ENCODE measurements at regions not wholly inside any gene's neighbourhood (a gene's known extent, or its start where the extent isn't known, plus 50 kb on each side); places are given as distances from the start of the nearest gene placed in this dataset.

GRCh38 chr5:123875561-123876275 lies 363.7 kb downstream of the CSNK1G3 start:
- no peak for DNase-seq (ENCODE audit: low read depth)

DNA sequence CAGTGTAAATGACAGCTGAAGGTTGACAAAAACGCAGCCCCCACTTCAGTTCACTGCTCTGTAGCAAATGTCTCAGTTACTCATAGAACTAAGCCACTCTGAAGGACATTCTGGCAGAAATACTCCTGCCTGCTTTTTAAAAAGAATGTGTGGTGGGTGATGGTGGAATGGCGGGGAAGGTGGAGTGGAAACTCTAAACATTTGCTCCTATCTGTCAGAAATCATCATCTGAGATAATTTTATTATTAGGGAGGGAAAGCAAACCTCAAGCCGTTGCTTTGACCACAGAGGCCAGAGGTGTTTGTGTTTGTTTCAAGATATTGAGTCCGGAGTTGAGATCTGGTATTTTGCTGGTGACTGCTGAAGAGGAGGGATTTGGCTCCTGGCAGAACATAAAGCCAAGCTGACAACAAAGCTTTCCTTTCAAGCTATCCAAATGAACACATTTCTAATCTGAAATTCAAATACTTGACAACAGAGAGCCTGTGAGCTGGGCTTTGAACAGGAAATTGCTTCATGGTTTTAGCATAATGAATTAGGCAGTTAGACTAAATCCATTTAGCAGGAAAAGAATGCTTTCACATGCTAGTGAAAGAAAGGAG lies 362.7 kb downstream of the CSNK1G3 start:
- no peak for DNase-seq (ENCODE audit: low read depth)

- DNase-seq (ENCODE audit: low read depth), result no peak
Observed at GRCh38 chr5:123873846-123874245, 361.9 kb downstream of the CSNK1G3 start.

DNA sequence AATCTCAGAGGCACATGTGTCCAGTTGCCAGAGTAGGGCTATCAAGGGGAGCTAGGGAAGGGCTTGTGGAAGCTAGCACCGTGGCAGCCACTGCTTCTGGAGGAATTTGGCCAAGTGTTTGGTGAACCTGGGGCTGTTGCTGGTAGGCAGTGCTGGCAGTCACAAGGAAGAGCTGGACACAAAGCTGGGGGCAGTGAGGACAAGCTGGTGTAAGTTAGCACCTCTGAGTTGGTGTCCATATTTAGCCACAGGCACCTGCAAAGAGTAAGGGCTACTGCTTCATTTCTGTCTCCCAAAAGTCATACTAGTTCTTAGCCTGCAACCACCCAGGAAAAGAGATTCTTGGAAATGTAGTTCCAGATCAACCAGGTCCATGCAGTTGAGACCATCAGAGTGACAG lies 359.4 kb downstream of the CSNK1G3 start:
- no peak for DNase-seq (ENCODE audit: low read depth)

GRCh38 chr5:123868881-123869280 lies 356.9 kb downstream of the CSNK1G3 start:
- DNase-seq (ENCODE audit: low read depth), result no peak

DNA sequence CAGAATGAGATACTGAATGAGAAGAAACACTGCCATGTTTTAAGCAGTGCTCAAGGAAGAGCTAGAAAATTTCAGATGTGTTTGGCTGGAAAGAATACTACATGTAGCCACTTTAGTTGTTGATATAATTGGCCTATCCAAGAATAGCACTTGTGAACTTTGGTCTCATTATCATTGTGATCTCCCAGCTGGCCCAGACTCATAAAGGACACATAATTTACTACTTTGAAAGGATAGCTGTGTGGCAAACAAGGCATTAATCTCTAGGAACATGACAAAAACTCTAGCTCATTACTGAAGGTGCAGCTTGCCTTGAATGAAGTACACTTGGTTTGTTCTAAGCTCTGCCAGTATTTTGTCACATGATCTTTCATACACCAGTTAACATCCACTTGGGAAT lies 356.3 kb downstream of the CSNK1G3 start:
- no peak for DNase-seq (ENCODE audit: low read depth)

- no peak for DNase-seq (ENCODE audit: low read depth)
Observed at GRCh38 chr5:123865641-123866040, 353.7 kb downstream of the CSNK1G3 start.

- no peak for DNase-seq (ENCODE audit: low read depth)
Observed at GRCh38 chr5:123864578-123864977, 352.6 kb downstream of the CSNK1G3 start.

DNA sequence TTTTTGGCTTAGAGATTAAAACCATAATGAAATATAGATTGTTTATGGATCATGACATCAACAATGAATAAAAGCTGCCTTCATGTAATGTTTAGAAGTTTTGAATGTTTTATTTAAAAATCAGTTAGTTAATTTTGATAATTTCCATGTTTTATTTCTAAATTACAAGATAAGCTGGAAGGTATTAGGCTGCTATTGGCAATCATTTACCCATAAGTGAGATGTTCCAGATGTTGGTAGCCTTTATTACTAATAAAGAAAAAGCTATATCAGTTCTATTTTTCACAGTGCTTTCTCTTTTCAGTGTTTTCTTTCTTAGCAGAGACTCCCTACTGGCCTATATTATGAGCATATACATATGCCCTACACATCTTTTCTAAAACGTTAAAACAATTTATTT lies 347.0 kb downstream of the CSNK1G3 start:
- no peak for DNase-seq (ENCODE audit: low read depth)

- DNase-seq (ENCODE audit: low read depth), result no peak
Observed at GRCh38 chr5:123856766-123857165, 344.8 kb downstream of the CSNK1G3 start.

GRCh38 chr5:123855609-123856008 lies 343.6 kb downstream of the CSNK1G3 start:
- DNase-seq (ENCODE audit: low read depth), result no peak

DNA sequence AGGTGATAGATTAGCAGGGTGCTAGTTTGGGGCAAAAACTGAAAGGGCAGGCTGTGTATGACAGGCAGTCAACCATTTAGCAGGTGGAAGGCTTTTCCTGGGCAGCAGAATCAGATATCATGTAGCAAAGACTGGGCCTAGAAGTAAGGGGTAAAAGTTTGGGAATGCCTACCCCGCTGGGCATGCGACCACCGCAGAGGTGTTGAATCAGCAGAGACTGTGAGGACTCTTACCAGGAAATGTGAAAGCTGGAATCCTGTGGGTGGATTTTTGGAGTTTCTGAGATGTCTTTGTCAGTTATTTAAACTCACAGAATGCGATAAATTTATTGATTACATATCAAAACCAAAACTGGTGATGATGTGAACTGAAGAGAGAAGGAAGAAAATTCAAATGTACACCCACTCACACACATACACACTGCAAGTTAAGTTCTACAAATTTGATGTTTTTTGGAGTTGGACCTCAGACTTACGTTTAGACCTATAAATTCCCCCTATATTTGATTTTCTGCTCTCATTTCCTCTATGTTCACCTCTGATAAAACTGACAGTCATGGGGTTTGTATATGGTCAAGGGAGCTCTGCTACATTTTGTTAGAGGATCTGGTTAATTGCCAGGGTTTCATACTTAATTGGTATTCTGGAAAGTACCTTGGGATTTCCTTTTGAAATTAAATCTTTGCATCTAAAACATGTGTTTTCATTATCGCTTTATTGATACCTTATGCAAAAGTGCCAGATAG lies 333.6 kb downstream of the CSNK1G3 start:
- no peak for DNase-seq (ENCODE audit: low read depth)

GRCh38 chr5:123844873-123845272 lies 332.9 kb downstream of the CSNK1G3 start:
- no peak for DNase-seq (ENCODE audit: low read depth)

DNA sequence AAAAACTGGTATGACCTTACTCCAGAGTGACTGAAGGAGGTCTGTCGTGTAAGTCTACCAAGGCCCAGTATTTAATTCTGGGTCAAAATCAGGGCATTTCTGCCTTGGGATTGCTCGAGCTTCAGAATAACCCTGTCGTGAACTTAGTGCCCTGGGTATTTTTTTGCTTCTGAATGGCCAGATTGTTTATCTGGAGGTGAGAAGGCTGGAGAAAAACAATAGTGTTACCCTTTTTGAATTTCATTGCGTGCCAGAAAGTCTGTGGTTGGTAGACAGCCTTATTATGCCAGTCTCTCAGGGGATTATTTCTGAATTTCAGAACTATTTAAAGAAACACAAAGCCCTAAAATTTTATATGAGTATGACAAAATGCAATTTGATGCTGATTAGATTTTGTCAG lies 323.4 kb downstream of the CSNK1G3 start:
- no peak for DNase-seq (ENCODE audit: low read depth)

DNA sequence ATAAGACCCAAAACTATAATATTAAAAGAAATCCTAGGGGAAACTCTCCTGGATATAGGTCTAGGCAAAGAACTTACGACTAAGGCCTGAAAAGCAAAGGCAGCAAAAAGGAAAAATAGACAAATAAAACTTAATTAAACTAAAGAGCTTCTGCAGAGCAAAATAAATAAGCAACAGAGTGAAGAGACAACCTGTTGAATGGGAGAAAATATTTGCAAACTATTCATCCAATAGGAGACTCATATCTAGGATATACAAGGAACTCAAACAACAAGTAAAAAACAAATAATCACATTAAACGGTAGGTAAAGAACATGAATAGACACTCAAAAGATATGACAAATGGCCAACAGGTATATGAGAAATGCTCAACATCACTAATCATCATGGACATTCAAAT lies 318.6 kb downstream of the CSNK1G3 start:
- no peak for DNase-seq (ENCODE audit: low read depth)

DNA sequence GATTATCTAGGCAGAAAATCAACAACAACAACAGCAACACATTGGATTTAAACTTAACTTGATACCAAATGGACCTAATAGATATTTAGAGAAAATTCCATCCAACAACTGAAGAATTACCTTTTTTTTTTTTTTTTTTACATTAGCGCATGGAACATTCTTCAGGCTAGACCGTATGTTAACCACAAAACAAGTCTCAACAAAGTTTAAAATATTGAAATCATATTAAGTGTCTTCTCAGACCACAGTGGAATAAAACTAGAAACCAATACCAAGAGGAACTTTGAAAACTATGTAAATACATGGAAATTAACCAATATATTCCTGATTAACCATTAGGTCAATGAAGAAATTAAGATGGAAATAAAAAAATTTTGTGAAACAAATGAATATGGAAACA lies 315.8 kb downstream of the CSNK1G3 start:
- DNase-seq (ENCODE audit: low read depth), result no peak

GRCh38 chr5:123819833-123820232 lies 307.9 kb downstream of the CSNK1G3 start:
- DNase-seq (ENCODE audit: low read depth), result no peak

DNA sequence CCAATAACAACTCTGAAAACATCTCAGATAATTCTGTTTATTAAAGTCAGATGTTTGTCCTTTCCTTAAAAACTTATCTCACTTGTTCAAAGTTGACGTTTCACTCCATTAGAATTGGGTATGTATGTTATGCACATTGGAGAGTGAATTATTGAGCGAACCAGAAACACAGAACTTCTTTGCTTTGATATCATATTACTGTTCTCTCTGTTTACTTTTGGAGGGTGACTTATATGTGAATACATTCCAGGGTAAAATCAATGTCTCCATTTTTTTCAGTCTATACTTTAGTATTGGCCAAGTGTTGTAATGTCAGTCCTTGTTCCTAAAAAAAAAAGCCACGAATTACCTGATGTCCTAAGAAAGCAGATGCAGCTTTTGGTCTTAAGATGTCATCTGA lies 307.4 kb downstream of the CSNK1G3 start:
- DNase-seq (ENCODE audit: low read depth), result no peak

GRCh38 chr5:123817267-123817666 lies 305.3 kb downstream of the CSNK1G3 start:
- no peak for DNase-seq (ENCODE audit: low read depth)

DNA sequence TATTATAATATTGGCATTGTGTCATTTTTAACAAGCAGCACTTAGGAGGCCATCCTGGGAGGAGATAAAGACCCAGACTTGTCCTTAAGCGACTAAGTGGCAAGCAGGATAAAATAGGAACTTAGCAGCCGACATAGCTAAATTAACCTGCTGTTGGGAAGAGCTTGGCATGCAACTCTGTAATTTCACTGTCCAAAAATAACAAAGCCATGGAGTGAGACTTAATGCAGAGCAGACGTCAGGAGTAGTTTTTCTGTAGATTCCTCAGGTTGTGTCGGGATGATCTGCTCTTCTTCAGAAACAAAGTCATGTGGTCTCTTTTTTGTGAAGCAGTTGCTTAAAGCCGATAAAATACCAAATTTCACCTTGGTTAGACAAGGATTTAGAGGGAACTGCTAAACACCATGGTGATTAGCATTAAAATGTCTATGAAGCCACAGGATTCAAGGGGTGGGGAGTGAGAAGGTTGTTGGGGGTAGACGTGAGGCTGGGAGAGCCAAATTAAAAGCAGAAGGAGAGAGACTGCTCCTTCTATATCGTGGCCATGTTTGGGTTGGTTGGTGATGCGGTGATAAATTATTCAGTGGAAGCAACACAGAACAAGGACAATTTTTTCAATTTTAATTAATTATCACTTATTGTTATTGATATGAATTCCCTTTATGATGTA lies 303.0 kb downstream of the CSNK1G3 start:
- DNase-seq (ENCODE audit: low read depth), result no peak

GRCh38 chr5:123813937-123814624 lies 302.1 kb downstream of the CSNK1G3 start:
- no peak for DNase-seq (ENCODE audit: low read depth)

GRCh38 chr5:123813264-123813663 lies 301.3 kb downstream of the CSNK1G3 start:
- no peak for DNase-seq (ENCODE audit: low read depth)

Data from T follicular helper cell (primary cell).